ENCODE measurements at regions not wholly inside any gene's neighbourhood (a gene's known extent, or its start where the extent isn't known, plus 50 kb on each side); places are given as distances from the start of the nearest gene placed in this dataset.

DNA sequence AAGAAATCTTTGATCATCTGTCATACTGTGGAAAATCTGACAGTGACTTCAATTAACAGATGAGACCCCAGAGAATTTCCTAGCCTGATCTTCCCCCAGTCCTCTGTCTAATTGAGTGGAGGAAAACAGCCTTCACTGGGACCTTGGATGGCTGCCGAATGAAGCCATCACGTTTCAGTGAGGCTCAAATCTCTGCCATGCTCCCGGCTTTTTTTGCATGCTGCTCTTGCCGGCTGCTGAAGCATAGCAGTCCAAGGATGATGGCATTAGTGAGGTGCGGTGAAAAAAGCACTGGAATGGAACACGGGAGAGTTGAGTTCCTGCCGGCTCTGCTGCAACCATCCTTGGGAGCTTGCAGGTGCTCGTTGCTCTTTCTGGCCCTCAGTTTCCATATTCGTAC is 430.5 kb downstream of the SLC4A3 start:
- TF ChIP-seq, protein P1, sequence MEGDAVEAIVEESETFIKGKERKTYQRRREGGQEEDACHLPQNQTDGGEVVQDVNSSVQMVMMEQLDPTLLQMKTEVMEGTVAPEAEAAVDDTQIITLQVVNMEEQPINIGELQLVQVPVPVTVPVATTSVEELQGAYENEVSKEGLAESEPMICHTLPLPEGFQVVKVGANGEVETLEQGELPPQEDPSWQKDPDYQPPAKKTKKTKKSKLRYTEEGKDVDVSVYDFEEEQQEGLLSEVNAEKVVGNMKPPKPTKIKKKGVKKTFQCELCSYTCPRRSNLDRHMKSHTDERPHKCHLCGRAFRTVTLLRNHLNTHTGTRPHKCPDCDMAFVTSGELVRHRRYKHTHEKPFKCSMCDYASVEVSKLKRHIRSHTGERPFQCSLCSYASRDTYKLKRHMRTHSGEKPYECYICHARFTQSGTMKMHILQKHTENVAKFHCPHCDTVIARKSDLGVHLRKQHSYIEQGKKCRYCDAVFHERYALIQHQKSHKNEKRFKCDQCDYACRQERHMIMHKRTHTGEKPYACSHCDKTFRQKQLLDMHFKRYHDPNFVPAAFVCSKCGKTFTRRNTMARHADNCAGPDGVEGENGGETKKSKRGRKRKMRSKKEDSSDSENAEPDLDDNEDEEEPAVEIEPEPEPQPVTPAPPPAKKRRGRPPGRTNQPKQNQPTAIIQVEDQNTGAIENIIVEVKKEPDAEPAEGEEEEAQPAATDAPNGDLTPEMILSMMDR (IDR thresholded peaks at IDR 0.05): no peak
- no peak for TF ChIP-seq POLR2A (IDR thresholded peaks at IDR 0.05)
